Activated T-helper 2 cell treated with anti-CD3 and anti-CD28 coated beads, Interferon-gamma antibody, Interleukin-2, Interleukin-4, amounts not matched to agents 10 μg/mL and 5 μg/mL and 100 μg/mL, durations not matched to agents 14 hours and 24 hours and 36 hours (primary cell): ENCODE measurements at regions not wholly inside any gene's neighbourhood (a gene's known extent, or its start where the extent isn't known, plus 50 kb on each side); places are given as distances from the start of the nearest gene placed in this dataset.

ENCODE experiments used
- DNase-seq: peaks from one replicate; pipeline ENCODE4 v3.0.0; 2021; ENCODE audit warnings: low spot score
- H3K27ac Mint-ChIP-seq: one replicate; pipeline ENCODE4 v1.8.0; 2021; ENCODE audit warnings: mixed read lengths
- H3K27me3 Mint-ChIP-seq: one replicate; pipeline ENCODE4 v1.8.0; 2021; ENCODE audit warnings: low read depth, mixed read lengths
- H3K36me3 Mint-ChIP-seq: one replicate; pipeline ENCODE4 v1.8.0; 2021; ENCODE audit warnings: low read depth, mixed read lengths
- H3K4me1 Mint-ChIP-seq: one replicate; pipeline ENCODE4 v1.8.0; 2021; ENCODE audit warnings: low read depth, mixed read lengths
- H3K4me3 Mint-ChIP-seq: one replicate; pipeline ENCODE4 v1.8.0; 2021; ENCODE audit warnings: low read depth, mild to moderate bottlenecking, moderate library complexity, mixed read lengths
- H3K9me3 Mint-ChIP-seq: one replicate; pipeline ENCODE4 v1.8.0; 2021; ENCODE audit warnings: mixed read lengths
- intact Hi-C: fragments of 100-400 bp; cut with micrococcal nuclease; formaldehyde crosslinking; loops from one replicate; pipeline ENCODE4 v1.15.1; 2023

GRCh38 chr10:43794181-43794815 is 145.6 kb upstream of the ZNF32 start:
- Mint-ChIP-seq H3K9me3 (no peaks in the 10 kb centered on the region), H3K27ac (no peak overlapping the region)

GRCh38 chr10:43793704-43794103 is 145.0 kb upstream of the ZNF32 start:
- Mint-ChIP-seq H3K36me3 (no peaks in the 10 kb centered on the region), H3K4me3 (no peak overlapping the region), H3K27ac (no peak overlapping the region), H3K4me1 (no peaks in the 10 kb centered on the region), H3K27me3 (peaks cover 34% of the 10 kb centered on the region), H3K9me3 (no peaks in the 10 kb centered on the region)
- intact Hi-C loops, result no loop called here
- no peak for DNase-seq

More at GRCh38 chr10:43794181-43794815, 145.6 kb upstream of the ZNF32 start:
- peaks cover 37% of the 10 kb centered on the region for H3K27me3 Mint-ChIP-seq
- no peak overlapping the region for H3K4me3 Mint-ChIP-seq
- no peaks in the 10 kb centered on the region for H3K4me1 Mint-ChIP-seq
- intact Hi-C loops, result no loop called here
- H3K36me3 Mint-ChIP-seq, result no peaks in the 10 kb centered on the region
- no peak for DNase-seq

- Mint-ChIP-seq H3K4me1 (no peaks in the 10 kb centered on the region), H3K36me3 (no peaks in the 10 kb centered on the region), H3K9me3 (no peaks in the 10 kb centered on the region), H3K27ac (no peak overlapping the region), H3K4me3 (no peak overlapping the region), H3K27me3 (peaks cover 16% of the 10 kb centered on the region)
- no peak for DNase-seq
- intact Hi-C loops, result no loop called here
Measured at GRCh38 chr10:43790147-43790546, 141.5 kb upstream of the ZNF32 start.

GRCh38 chr10:43785252-43785651 is 136.6 kb upstream of the ZNF32 start:
- no peak overlapping the region for H3K27ac Mint-ChIP-seq
- intact Hi-C loops, result loop anchor here (1.0 to 10.0 kb wide), 2 partner anchors 95 to 190 kb away; no protein-coding TSS in a partner anchor
- H3K27me3 Mint-ChIP-seq, result peaks cover 10% of the 10 kb centered on the region
- no peaks in the 10 kb centered on the region for H3K9me3 Mint-ChIP-seq
- H3K4me3 Mint-ChIP-seq, result no peak overlapping the region
- DNase-seq, result no peak
- H3K36me3 Mint-ChIP-seq, result no peaks in the 10 kb centered on the region
- peaks cover 31% of the 10 kb centered on the region for H3K4me1 Mint-ChIP-seq

- DNase-seq, result no peak
- H3K27me3 Mint-ChIP-seq, result no peaks in the 10 kb centered on the region
- peaks cover 42% of the 10 kb centered on the region for H3K4me1 Mint-ChIP-seq
- no peaks in the 10 kb centered on the region for H3K9me3 Mint-ChIP-seq
- H3K4me3 Mint-ChIP-seq, result no peak overlapping the region
- no peaks in the 10 kb centered on the region for H3K36me3 Mint-ChIP-seq
- H3K27ac Mint-ChIP-seq, result no peak overlapping the region
- intact Hi-C loops, result loop anchor here (1.0 to 10.0 kb wide), 3 partner anchors 25 to 188 kb away; no protein-coding TSS in a partner anchor
Measured at GRCh38 chr10:43782814-43783213, 134.1 kb upstream of the ZNF32 start.

- no peaks in the 10 kb centered on the region for H3K9me3 Mint-ChIP-seq
- peaks cover 42% of the 10 kb centered on the region for H3K4me1 Mint-ChIP-seq
- DNase-seq, result peak; percentile 26
- no peak overlapping the region for H3K4me3 Mint-ChIP-seq
- intact Hi-C loops, result loop anchor here (1.0 to 10.0 kb wide), 3 partner anchors 27 to 187 kb away; no protein-coding TSS in a partner anchor
- peak overlapping the region; percentile 78 for H3K27ac Mint-ChIP-seq
- H3K36me3 Mint-ChIP-seq, result no peaks in the 10 kb centered on the region
- no peaks in the 10 kb centered on the region for H3K27me3 Mint-ChIP-seq
Measured at GRCh38 chr10:43781480-43782361, 133.0 kb upstream of the ZNF32 start.

GRCh38 chr10:43778571-43778970 is 129.9 kb upstream of the ZNF32 start:
- Mint-ChIP-seq H3K4me3 (no peak overlapping the region), H3K36me3 (no peaks in the 10 kb centered on the region), H3K4me1 (peaks cover 38% of the 10 kb centered on the region), H3K27ac (no peak overlapping the region), H3K27me3 (peaks cover 10% of the 10 kb centered on the region), H3K9me3 (no peaks in the 10 kb centered on the region)
- no peak for DNase-seq
- intact Hi-C loops, result no loop called here

GRCh38 chr10:43775384-43775783 is 126.7 kb upstream of the ZNF32 start:
- no peak for DNase-seq
- intact Hi-C loops, result no loop called here
- no peaks in the 10 kb centered on the region for H3K36me3 Mint-ChIP-seq
- H3K27ac Mint-ChIP-seq, result no peak overlapping the region
- no peaks in the 10 kb centered on the region for H3K9me3 Mint-ChIP-seq
- H3K4me3 Mint-ChIP-seq, result no peak overlapping the region
- H3K27me3 Mint-ChIP-seq, result peaks cover 20% of the 10 kb centered on the region
- peaks cover 15% of the 10 kb centered on the region for H3K4me1 Mint-ChIP-seq

- no peaks in the 10 kb centered on the region for H3K36me3 Mint-ChIP-seq
Measured at GRCh38 chr10:43774234-43774769, 125.6 kb upstream of the ZNF32 start.

GRCh38 chr10:43773736-43774135 is 125.1 kb upstream of the ZNF32 start:
- DNase-seq, result no peak
- H3K4me1 Mint-ChIP-seq, result peaks cover 6% of the 10 kb centered on the region
- H3K27ac Mint-ChIP-seq, result no peak overlapping the region
- intact Hi-C loops, result no loop called here
- no peaks in the 10 kb centered on the region for H3K9me3 Mint-ChIP-seq
- no peaks in the 10 kb centered on the region for H3K36me3 Mint-ChIP-seq
- H3K4me3 Mint-ChIP-seq, result no peak overlapping the region
- H3K27me3 Mint-ChIP-seq, result peaks cover 27% of the 10 kb centered on the region

More at GRCh38 chr10:43774234-43774769, 125.6 kb upstream of the ZNF32 start:
- no peak for DNase-seq
- Mint-ChIP-seq H3K4me1 (peaks cover 12% of the 10 kb centered on the region), H3K27me3 (peaks cover 25% of the 10 kb centered on the region), H3K4me3 (no peak overlapping the region), H3K27ac (no peak overlapping the region), H3K9me3 (no peaks in the 10 kb centered on the region)
- intact Hi-C loops, result no loop called here

GRCh38 chr10:43772171-43772570 is 123.5 kb upstream of the ZNF32 start:
- H3K36me3 Mint-ChIP-seq, result no peaks in the 10 kb centered on the region
- no peak for DNase-seq
- H3K27ac Mint-ChIP-seq, result no peak overlapping the region
- no peak overlapping the region for H3K4me3 Mint-ChIP-seq
- intact Hi-C loops, result no loop called here
- H3K4me1 Mint-ChIP-seq, result peaks cover 2% of the 10 kb centered on the region
- H3K27me3 Mint-ChIP-seq, result peaks cover 34% of the 10 kb centered on the region
- H3K9me3 Mint-ChIP-seq, result no peaks in the 10 kb centered on the region

- H3K27me3 Mint-ChIP-seq, result peaks cover 34% of the 10 kb centered on the region
- H3K9me3 Mint-ChIP-seq, result no peaks in the 10 kb centered on the region
- intact Hi-C loops, result no loop called here
- no peak overlapping the region for H3K4me3 Mint-ChIP-seq
- H3K36me3 Mint-ChIP-seq, result no peaks in the 10 kb centered on the region
- no peak overlapping the region for H3K27ac Mint-ChIP-seq
- no peak for DNase-seq
- H3K4me1 Mint-ChIP-seq, result peaks cover 2% of the 10 kb centered on the region
Measured at GRCh38 chr10:43771675-43772074, 123.0 kb upstream of the ZNF32 start.

- DNase-seq, result no peak
- Mint-ChIP-seq H3K27ac (no peak overlapping the region), H3K4me3 (no peak overlapping the region), H3K27me3 (peaks cover 31% of the 10 kb centered on the region), H3K9me3 (no peaks in the 10 kb centered on the region), H3K36me3 (no peaks in the 10 kb centered on the region), H3K4me1 (no peaks in the 10 kb centered on the region)
- intact Hi-C loops, result no loop called here
Measured at GRCh38 chr10:43765516-43765915, 116.8 kb upstream of the ZNF32 start.
